ENCODE measurements at regions not wholly inside any gene's neighbourhood (a gene's known extent, or its start where the extent isn't known, plus 50 kb on each side); places are given as distances from the start of the nearest gene placed in this dataset.
"Not testable (repeated sequence)": the region's sequence is repeated elsewhere in the genome, so short reads cannot be mapped to it uniquely, and the experiment has no call there.

DNA sequence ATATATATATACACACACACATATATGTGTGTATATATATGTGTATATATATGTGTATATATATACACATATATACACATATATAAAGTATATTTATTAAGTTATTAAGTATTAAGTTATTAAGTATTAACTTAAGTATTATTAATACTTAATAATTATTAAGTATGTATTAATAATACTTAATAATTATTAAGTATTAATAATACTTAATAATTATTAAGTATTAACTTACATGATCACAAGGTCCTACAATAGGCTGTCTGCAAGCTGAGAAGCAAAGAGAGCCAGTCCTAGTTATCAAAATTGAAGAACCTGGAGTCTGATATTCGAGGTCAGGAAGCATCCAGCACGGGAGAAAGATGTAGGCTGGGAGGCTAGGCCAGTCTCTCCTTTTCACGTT, 130.1 kb upstream of the FAM3C start:
- TF ChIP-seq, protein P1, sequence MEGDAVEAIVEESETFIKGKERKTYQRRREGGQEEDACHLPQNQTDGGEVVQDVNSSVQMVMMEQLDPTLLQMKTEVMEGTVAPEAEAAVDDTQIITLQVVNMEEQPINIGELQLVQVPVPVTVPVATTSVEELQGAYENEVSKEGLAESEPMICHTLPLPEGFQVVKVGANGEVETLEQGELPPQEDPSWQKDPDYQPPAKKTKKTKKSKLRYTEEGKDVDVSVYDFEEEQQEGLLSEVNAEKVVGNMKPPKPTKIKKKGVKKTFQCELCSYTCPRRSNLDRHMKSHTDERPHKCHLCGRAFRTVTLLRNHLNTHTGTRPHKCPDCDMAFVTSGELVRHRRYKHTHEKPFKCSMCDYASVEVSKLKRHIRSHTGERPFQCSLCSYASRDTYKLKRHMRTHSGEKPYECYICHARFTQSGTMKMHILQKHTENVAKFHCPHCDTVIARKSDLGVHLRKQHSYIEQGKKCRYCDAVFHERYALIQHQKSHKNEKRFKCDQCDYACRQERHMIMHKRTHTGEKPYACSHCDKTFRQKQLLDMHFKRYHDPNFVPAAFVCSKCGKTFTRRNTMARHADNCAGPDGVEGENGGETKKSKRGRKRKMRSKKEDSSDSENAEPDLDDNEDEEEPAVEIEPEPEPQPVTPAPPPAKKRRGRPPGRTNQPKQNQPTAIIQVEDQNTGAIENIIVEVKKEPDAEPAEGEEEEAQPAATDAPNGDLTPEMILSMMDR (IDR thresholded peaks at IDR 0.05; ENCODE audit: extremely low read depth in 1 of 2, insufficient read depth in 1 of 2, low read depth in 1 of 2, low read length in 2 of 2), result not testable (repeated sequence)
- TF ChIP-seq POLR2A (IDR thresholded peaks at IDR 0.05; ENCODE audit: low read depth, low read length), result not testable (repeated sequence)
